HT-29 (cell line): ENCODE measurements at regions not wholly inside any gene's neighbourhood (a gene's known extent, or its start where the extent isn't known, plus 50 kb on each side); places are given as distances from the start of the nearest gene placed in this dataset.
"Not testable (repeated sequence)": the region's sequence is repeated elsewhere in the genome, so short reads cannot be mapped to it uniquely, and the experiment has no call there.

Experiments used
- DNase-seq: peaks from one replicate; pipeline ENCODE4 v3.0.0-alpha.2; 2015; ENCODE audit warnings: low spot score

GRCh38 chr13:50412046-50412617 lies 396.9 kb downstream of the KCNRG start:
- no peak for DNase-seq

- DNase-seq: no peak
Measured at GRCh38 chr13:50414640-50415039, 399.4 kb downstream of the KCNRG start.

GRCh38 chr13:50415428-50415827 lies 400.2 kb downstream of the KCNRG start:
- DNase-seq: no peak

GRCh38 chr13:50417597-50417996 lies 402.4 kb downstream of the KCNRG start:
- no peak for DNase-seq

- DNase-seq: no peak
Measured at GRCh38 chr13:50419331-50419865, 404.2 kb downstream of the KCNRG start.

- no peak for DNase-seq
Measured at GRCh38 chr13:50419896-50420295, 404.7 kb downstream of the KCNRG start.

- no peak for DNase-seq
Measured at GRCh38 chr13:50420718-50421472, 405.7 kb downstream of the KCNRG start.

- peak; percentile 48 for DNase-seq
Measured at GRCh38 chr13:50421473-50422130, 406.4 kb downstream of the KCNRG start.

GRCh38 chr13:50422181-50423148 lies 407.2 kb downstream of the KCNRG start:
- no peak for DNase-seq

GRCh38 chr13:50424993-50425392 lies 409.7 kb downstream of the KCNRG start:
- no peak for DNase-seq

GRCh38 chr13:50425772-50426171 lies 410.5 kb downstream of the KCNRG start:
- no peak for DNase-seq

- no peak for DNase-seq
Measured at GRCh38 chr13:50426927-50427326, 411.7 kb downstream of the KCNRG start.

GRCh38 chr13:50427511-50427910 lies 412.3 kb downstream of the KCNRG start:
- DNase-seq: not testable (repeated sequence)

- no peak for DNase-seq
Measured at GRCh38 chr13:50428183-50428877, 413.1 kb downstream of the KCNRG start.

- DNase-seq: no peak
Measured at GRCh38 chr13:50435011-50435410, 408.5 kb downstream of the DLEU7 start.

- DNase-seq: no peak
Measured at GRCh38 chr13:50437252-50437651, 406.2 kb downstream of the DLEU7 start.

- DNase-seq: no peak
Measured at GRCh38 chr13:50438351-50438750, 405.1 kb downstream of the DLEU7 start.

- no peak for DNase-seq
Measured at GRCh38 chr13:50441130-50441529, 402.4 kb downstream of the DLEU7 start.

GRCh38 chr13:50444726-50445125 lies 398.8 kb downstream of the DLEU7 start:
- no peak for DNase-seq

- DNase-seq: no peak
Measured at GRCh38 chr13:50446611-50447010, 396.9 kb downstream of the DLEU7 start.

- DNase-seq: peak; percentile 51
Measured at GRCh38 chr13:50448535-50448998, 394.9 kb downstream of the DLEU7 start.
